Astrocyte (in vitro differentiated cells and primary cell): ENCODE measurements at regions not wholly inside any gene's neighbourhood (a gene's known extent, or its start where the extent isn't known, plus 50 kb on each side); places are given as distances from the start of the nearest gene placed in this dataset.

Experiments
- CTCF ChIP-seq: IDR thresholded peaks from 2 replicates; pipeline ENCODE4 v1.5.1; 2011; ENCODE audit warnings: low read depth, mild to moderate bottlenecking, inconsistent platforms, low read length, moderate library complexity; ENCODE audit not compliant: insufficient read depth
- EZH2 ChIP-seq: IDR thresholded peaks from 2 replicates; pipeline ENCODE4 v1.6.1; 2012; ENCODE audit warnings: mild to moderate bottlenecking, low read length, inconsistent platforms; ENCODE audit not compliant: insufficient read depth

- no peak for TF ChIP-seq CTCF
- no peak for TF ChIP-seq EZH2
Observed at GRCh38 chr18:72100465-72101004, 443.6 kb downstream of the CBLN2 start.
